ENCODE measurements at regions not wholly inside any gene's neighbourhood (a gene's known extent, or its start where the extent isn't known, plus 50 kb on each side); places are given as distances from the start of the nearest gene placed in this dataset.

DNA sequence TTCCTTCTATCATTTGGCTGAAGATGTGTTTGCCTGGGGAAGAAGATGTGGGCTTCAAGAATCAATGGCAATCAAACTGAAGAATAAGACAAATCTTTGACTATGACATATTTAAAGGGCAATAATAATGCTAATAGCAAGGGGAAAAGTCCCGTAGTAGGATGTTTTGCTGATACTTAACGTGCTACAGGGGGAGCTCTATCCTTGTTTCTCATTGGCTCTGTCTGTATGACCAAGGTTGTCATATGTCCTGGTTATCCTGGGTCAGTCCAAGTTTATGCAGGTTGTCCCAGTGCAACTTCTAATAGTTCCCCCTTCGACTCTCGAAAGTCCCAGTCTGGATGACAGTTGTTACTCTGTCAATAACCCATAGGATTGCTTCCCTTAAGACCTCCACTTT, 321.3 kb downstream of the DHX35 start:
- DNase-seq = no peak

- DNase-seq = no peak
Observed at GRCh38 chr20:39282619-39283092, 320.5 kb downstream of the DHX35 start.

DNA sequence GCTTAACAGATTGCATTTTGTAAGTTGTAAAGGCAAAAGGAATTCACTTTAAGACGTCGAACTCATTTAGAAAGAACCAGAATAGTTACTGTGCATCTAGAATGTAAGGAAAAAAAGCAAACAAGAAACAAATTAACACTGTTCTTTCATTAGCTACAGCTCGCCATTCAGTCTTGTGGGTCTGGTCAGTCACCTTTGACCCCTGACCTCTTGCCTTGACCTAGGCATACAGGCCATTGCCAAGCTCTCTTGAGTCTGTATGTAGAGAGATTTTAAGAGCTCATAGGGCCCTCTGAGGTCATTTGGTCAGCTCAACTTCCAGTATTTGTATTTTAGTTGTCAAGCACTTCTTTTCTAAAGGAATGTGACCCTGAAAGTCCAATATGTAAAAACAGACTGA, 318.7 kb downstream of the DHX35 start:
- DNase-seq = no peak

- no peak for DNase-seq
Observed at GRCh38 chr20:39278230-39278788, 316.2 kb downstream of the DHX35 start.

DNA sequence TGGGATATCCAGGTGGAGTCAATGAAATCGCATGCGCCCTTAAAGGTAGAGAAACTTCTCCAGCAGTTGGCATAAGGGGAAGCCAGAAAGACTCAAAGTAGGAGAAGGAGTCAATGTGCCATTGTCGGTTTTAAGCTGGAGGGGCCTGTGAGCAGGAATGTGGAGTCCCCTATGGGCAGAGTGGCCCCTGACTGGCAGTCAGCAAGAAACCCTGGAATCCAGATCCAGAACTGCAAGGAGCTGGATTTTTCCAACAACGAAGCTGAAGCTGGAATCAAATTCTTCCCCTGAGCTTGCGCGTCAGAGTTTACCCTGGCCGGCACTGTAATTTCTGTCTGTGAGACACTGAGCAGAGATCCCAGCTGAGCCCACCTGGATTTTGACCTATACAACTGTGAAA, 315.0 kb downstream of the DHX35 start:
- no peak for DNase-seq

- DNase-seq = no peak
Observed at GRCh38 chr20:39270837-39271604, 308.9 kb downstream of the DHX35 start.

DNA sequence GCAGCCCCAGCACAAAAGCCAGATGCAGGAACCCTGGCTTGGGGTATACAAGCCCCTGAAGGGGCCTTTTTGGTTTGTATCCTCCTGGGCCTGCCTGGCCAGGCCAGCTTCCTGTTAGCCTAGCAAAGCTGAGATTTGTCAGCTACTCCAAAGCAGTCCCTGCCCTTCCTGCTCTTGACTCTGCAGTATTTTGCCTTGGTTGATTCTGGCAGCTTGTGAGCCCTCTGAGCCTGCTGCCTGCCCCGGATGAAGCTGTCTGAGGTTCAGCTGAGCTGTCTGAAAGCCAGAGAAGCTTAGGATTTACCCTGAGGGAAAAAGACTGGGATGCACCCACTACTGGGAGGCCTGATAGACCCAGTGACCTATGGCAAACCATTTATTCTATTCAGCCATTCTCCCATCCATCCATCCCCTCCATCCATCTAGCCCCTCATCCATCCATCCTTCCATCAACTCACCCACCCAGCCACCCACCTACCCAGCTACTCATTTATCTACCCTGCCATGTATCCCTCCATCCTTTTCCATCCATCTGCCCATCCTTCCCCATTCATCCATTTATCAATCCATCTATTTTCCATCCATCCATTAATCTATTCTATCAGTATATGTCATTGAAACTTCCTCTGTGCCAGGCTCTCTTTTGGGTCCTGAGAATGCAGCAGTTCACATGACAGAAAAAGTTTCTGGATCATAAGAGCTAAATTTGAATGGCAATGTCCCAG, 307.5 kb downstream of the DHX35 start:
- no peak for DNase-seq

- DNase-seq = peak in 39 of 56 donors; percentile 2 to 71 (median 16)
Observed at GRCh38 chr20:39268981-39269461, 306.9 kb downstream of the DHX35 start.

DNA sequence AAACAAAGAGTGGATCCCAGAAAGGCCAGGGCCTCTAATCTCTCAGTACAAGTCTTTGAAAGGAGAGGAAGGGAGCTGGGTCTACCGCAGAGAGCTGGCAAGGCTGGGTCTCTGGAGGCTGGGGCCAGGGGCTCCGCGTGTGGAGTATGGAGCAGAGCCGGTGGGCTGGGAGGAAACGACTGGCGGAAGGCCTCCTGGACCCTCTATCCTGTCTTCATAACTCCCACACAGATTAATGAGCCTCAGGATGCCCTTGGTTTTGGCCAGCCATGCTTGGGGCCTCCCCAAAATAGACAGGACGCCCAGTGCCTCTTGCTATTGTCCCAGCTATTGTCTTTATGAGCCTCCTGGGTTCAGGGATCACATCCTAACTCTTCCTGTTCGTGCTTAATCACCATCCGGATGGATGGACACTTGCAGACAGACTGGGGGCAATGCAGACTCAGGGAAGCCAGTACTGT, 306.4 kb downstream of the DHX35 start:
- DNase-seq = no peak

- no peak for DNase-seq
Observed at GRCh38 chr20:39266989-39267388, 304.8 kb downstream of the DHX35 start.

- peak in 35 of 56 donors; percentile 1 to 63 (median 21) for DNase-seq
Observed at GRCh38 chr20:39264506-39265172, 302.5 kb downstream of the DHX35 start.

- DNase-seq = no peak
Observed at GRCh38 chr20:39263076-39263475, 300.9 kb downstream of the DHX35 start.

- DNase-seq = no peak
Observed at GRCh38 chr20:39259808-39260207, 297.7 kb downstream of the DHX35 start.

DNA sequence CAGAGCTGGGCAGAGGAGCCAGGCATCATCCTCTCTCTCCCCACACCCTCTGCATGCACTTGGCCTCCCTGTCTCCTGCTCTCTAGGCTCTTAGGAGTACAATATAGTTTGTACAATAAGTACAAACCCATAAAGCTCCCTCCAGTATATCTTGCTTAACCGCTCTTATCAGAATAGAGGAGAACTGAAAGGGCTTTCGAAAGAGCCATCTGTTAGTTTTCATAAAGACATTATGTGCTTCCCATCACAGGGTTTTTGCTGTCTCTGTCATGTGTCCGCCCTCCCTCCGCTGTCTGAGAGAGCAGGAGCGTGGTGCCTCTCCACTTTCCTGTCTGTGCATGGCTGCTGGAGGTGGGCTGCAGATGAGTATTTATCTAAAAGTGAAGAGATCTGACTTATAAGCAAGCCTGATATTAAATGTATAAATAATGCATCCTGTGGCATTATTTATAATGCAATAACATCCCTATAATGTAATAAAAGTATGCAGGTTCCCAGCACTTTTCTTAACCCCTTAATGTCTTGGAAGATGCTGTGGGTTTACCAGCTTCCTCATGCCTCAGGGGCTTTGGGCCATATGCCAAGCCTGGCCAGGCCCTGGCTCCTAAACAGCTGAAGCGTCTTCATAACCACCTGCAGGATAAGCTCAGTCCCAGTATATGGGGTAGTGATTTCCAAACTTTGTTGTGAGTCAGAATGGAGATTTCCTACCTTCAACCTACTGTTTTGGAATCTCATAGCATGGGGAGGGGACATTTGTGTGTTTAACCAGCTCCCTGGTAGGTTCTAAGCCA, 297.1 kb downstream of the DHX35 start:
- peak in 1 of 56 donors; percentile 3 for DNase-seq

DNA sequence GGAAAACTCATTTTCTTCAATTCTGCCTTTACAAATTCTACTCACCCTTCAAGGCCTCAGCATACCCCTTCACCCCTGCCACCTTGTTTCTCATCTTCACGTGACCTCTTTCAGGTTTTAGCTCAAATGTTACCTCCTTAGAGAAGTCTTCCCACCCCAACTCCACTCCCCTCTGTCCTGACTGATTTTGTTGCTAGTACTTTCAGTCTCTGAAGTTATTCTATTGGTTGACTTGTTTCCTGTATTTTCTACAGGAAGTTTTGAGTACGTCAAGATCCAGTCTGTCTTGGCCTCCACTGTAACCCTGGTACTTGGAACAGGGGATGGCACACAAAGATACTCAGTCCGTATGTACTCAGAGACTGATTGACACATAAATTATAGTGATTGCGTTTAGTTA, 296.1 kb downstream of the DHX35 start:
- DNase-seq = no peak

GRCh38 chr20:39253051-39253755, 291.1 kb downstream of the DHX35 start:
- DNase-seq = no peak

- DNase-seq = no peak
Observed at GRCh38 chr20:39252035-39252434, 289.9 kb downstream of the DHX35 start.

DNA sequence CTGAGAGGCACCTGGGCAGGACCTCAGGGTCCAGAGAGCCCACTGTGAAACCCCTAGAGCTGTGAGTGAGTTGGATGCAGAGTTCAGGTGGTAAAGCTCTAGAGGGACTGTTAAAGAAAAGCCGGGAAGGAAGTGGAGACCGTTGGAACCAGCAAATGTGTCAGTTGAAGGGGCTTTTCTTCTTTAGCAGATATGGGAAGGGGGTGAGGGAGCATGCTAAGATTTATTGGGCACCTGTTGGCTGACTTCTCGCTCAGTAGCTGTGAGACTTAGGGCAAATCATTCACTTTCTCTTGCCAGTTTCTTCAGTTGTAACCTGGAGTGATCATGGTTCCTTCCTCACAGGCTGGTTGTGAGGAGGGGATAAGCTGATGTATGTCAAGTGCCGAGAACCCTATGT, 287.7 kb downstream of the DHX35 start:
- no peak for DNase-seq

GRCh38 chr20:39248862-39249485, 286.8 kb downstream of the DHX35 start:
- DNase-seq = no peak

All from amygdala (tissue), 56 donors.